GM19324 (cell line): ENCODE measurements at regions not wholly inside any gene's neighbourhood (a gene's known extent, or its start where the extent isn't known, plus 50 kb on each side); places are given as distances from the start of the nearest gene placed in this dataset.

Experiments used
- ATAC-seq: cut with Tn5 transposase; IDR thresholded peaks from one replicate; pipeline ENCODE4 v1.9.1; 2021; ENCODE audit warnings: mild to moderate bottlenecking, moderate library complexity; ENCODE audit not compliant: unreplicated experiment, low FRiP score

GRCh38 chr5:155936520-155937406, 390.2 kb upstream of the SGCD start:
- ATAC-seq: no peak

- ATAC-seq: no peak
These were observed 388.9 kb upstream of the SGCD start for GRCh38 chr5:155938051-155938450.

GRCh38 chr5:155941340-155941739, 385.6 kb upstream of the SGCD start:
- ATAC-seq: no peak

- ATAC-seq: peak; percentile 86
These were observed 383.2 kb upstream of the SGCD start for GRCh38 chr5:155943516-155944407.

GRCh38 chr5:155947394-155948062, 379.4 kb upstream of the SGCD start:
- no peak for ATAC-seq

- ATAC-seq: no peak
These were observed 378.4 kb upstream of the SGCD start for GRCh38 chr5:155948576-155948975.

- ATAC-seq: no peak
These were observed 374.4 kb upstream of the SGCD start for GRCh38 chr5:155952486-155953089.

GRCh38 chr5:155953335-155953734, 373.6 kb upstream of the SGCD start:
- no peak for ATAC-seq

GRCh38 chr5:155954701-155955445, 372.1 kb upstream of the SGCD start:
- no peak for ATAC-seq

- ATAC-seq: no peak
These were observed 369.1 kb upstream of the SGCD start for GRCh38 chr5:155957884-155958283.

GRCh38 chr5:155959082-155959481, 367.9 kb upstream of the SGCD start:
- ATAC-seq: no peak

- no peak for ATAC-seq
These were observed 366.8 kb upstream of the SGCD start for GRCh38 chr5:155960177-155960576.

- no peak for ATAC-seq
These were observed 357.4 kb upstream of the SGCD start for GRCh38 chr5:155969537-155969936.

- no peak for ATAC-seq
These were observed 352.6 kb upstream of the SGCD start for GRCh38 chr5:155974369-155974768.

GRCh38 chr5:155978850-155979249, 348.1 kb upstream of the SGCD start:
- no peak for ATAC-seq

GRCh38 chr5:155982354-155982753, 344.6 kb upstream of the SGCD start:
- ATAC-seq: no peak

- no peak for ATAC-seq
These were observed 343.0 kb upstream of the SGCD start for GRCh38 chr5:155983954-155984353.

- ATAC-seq: no peak
These were observed 339.6 kb upstream of the SGCD start for GRCh38 chr5:155987265-155987810.

- no peak for ATAC-seq
These were observed 337.1 kb upstream of the SGCD start for GRCh38 chr5:155989879-155990278.
